Keratinocyte (primary cell): ENCODE measurements at regions not wholly inside any gene's neighbourhood (a gene's known extent, or its start where the extent isn't known, plus 50 kb on each side); places are given as distances from the start of the nearest gene placed in this dataset.

Experiments used
- DNase-seq: peaks from one replicate; pipeline ENCODE4 v3.0.0-alpha.2; 2011; ENCODE audit warnings: low read depth, missing footprints, low spot score
- FAIRE-seq: peaks from 2 replicates; lab custom pipeline; 2011; peaks lifted over from hg19 to GRCh38; lab: Jason Lieb, UNC
- H2AFZ ChIP-seq: 2 replicates; pipeline ENCODE4 v1.6.0; 2012; ENCODE audit warnings: low read length, control low read depth, inconsistent platforms; ENCODE audit not compliant: control insufficient read depth
- H3K27ac ChIP-seq: 2 replicates; pipeline ENCODE4 v1.5.1; 2011; ENCODE audit warnings: low read length; ENCODE audit not compliant: control insufficient read depth, insufficient read depth
- H3K27me3 ChIP-seq: 3 replicates; pipeline ENCODE4 v1.6.0; 2011; ENCODE audit warnings: low read length; ENCODE audit not compliant: control insufficient read depth, insufficient read depth; ENCODE audit errors: extremely low read depth
- H3K36me3 ChIP-seq, 2 experiments: 2 replicates in 1 of 2; 3 replicates in 1 of 2; pipeline ENCODE4 v1.5.1; 2011; ENCODE audit warnings: low read length in 2 of 2, mild to moderate bottlenecking in 1 of 2; ENCODE audit not compliant: control insufficient read depth in 2 of 2, insufficient read depth in 2 of 2; ENCODE audit errors: extremely low read depth in 1 of 2
- H3K4me1 ChIP-seq: 3 replicates; pipeline ENCODE4 v1.5.1; 2011; ENCODE audit warnings: low read length; ENCODE audit not compliant: control insufficient read depth, insufficient read depth; ENCODE audit errors: extremely low read depth
- H3K4me2 ChIP-seq: 3 replicates; pipeline ENCODE4 v1.6.0; 2011; ENCODE audit warnings: low read depth, low read length; ENCODE audit not compliant: control insufficient read depth, insufficient read depth; ENCODE audit errors: extremely low read depth
- H3K4me3 ChIP-seq, 3 experiments: fragments of 200-600 bp in 1 of 3; sonication (generic) in 1 of 3; 2 replicates in 2 of 3; 3 replicates in 1 of 3; pipeline ENCODE4 v1.5.1; 2011 to 2016; ENCODE audit warnings: low read length in 3 of 3, mild to moderate bottlenecking in 3 of 3, control low read depth in 2 of 3, inconsistent platforms in 1 of 3, low read depth in 1 of 3, mixed read lengths in 1 of 3, mixed run types in 1 of 3, moderate library complexity in 1 of 3; ENCODE audit not compliant: control insufficient read depth in 2 of 3, insufficient read depth in 2 of 3; ENCODE audit errors: extremely low read depth in 1 of 3
- H3K79me2 ChIP-seq: 2 replicates; pipeline ENCODE4 v1.6.0; 2012; ENCODE audit warnings: low read length; ENCODE audit not compliant: control insufficient read depth, insufficient read depth
- H3K9ac ChIP-seq: 3 replicates; pipeline ENCODE4 v1.6.0; 2011; ENCODE audit warnings: low read length; ENCODE audit not compliant: control insufficient read depth, insufficient read depth; ENCODE audit errors: extremely low read depth
- H3K9me1 ChIP-seq: 3 replicates; pipeline ENCODE4 v1.6.0; 2011; ENCODE audit warnings: low read length; ENCODE audit not compliant: control insufficient read depth, insufficient read depth; ENCODE audit errors: extremely low read depth
- H3K9me3 ChIP-seq: 2 replicates; pipeline ENCODE4 v1.5.1; 2012; ENCODE audit warnings: low read depth, low read length; ENCODE audit not compliant: control insufficient read depth
- H4K20me1 ChIP-seq: 3 replicates; pipeline ENCODE4 v1.6.0; 2011; ENCODE audit warnings: low read length; ENCODE audit not compliant: control insufficient read depth, insufficient read depth; ENCODE audit errors: extremely low read depth
- EZH2 ChIP-seq: IDR thresholded peaks from one replicate; pipeline ENCODE4 v1.6.1; 2012; ENCODE audit warnings: inconsistent platforms, mild to moderate bottlenecking, low read length, moderate library complexity
- dilution Hi-C: fragments of 300-500 bp; cut with MboI; formaldehyde crosslinking; loops from one replicate; pipeline ENCODE4 v1.7.0; 2020; ENCODE audit warnings: low sequenced_read_pairs; ENCODE audit not compliant: extremely low pct_ligation_motif_present
- TF ChIP-seq, protein P1 (sequence below), 3 experiments: IDR thresholded peaks in 1 of 3; conservative IDR thresholded peaks in 1 of 3; optimal IDR thresholded peaks in 1 of 3; 2 replicates in 2 of 3; 3 replicates in 1 of 3; pipeline versions ENCODE3 to v1.5.1; 2011; ENCODE audit warnings: low read length in 3 of 3, mild to moderate bottlenecking in 3 of 3, moderate library complexity in 2 of 3, control low read depth in 1 of 3, inconsistent platforms in 1 of 3; ENCODE audit not compliant: insufficient read depth in 2 of 3; ENCODE audit errors: extremely low read depth in 1 of 3

- FAIRE-seq = no peak
- no peaks in the 10 kb centered on the region for H3K79me2 ChIP-seq
- no peaks in the 10 kb centered on the region for H3K9me3 ChIP-seq
- H4K20me1 ChIP-seq = no peaks in the 10 kb centered on the region
- no peak overlapping the region for H3K9ac ChIP-seq
- H3K27ac ChIP-seq = no peak overlapping the region
- TF ChIP-seq, protein P1, sequence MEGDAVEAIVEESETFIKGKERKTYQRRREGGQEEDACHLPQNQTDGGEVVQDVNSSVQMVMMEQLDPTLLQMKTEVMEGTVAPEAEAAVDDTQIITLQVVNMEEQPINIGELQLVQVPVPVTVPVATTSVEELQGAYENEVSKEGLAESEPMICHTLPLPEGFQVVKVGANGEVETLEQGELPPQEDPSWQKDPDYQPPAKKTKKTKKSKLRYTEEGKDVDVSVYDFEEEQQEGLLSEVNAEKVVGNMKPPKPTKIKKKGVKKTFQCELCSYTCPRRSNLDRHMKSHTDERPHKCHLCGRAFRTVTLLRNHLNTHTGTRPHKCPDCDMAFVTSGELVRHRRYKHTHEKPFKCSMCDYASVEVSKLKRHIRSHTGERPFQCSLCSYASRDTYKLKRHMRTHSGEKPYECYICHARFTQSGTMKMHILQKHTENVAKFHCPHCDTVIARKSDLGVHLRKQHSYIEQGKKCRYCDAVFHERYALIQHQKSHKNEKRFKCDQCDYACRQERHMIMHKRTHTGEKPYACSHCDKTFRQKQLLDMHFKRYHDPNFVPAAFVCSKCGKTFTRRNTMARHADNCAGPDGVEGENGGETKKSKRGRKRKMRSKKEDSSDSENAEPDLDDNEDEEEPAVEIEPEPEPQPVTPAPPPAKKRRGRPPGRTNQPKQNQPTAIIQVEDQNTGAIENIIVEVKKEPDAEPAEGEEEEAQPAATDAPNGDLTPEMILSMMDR (optimal IDR thresholded peaks at IDR 0.05 in 1 of 3, IDR thresholded peaks at IDR 0.05 in 1 of 3, conservative IDR thresholded peaks at IDR 0.05 in 1 of 3; ENCODE audit: extremely low read depth in 1 of 3, insufficient read depth in 2 of 3, low read length in 3 of 3) = no peak
- no peak for TF ChIP-seq EZH2
- H3K4me3 ChIP-seq = no peak overlapping the region
- no peaks in the 10 kb centered on the region for H3K36me3 ChIP-seq
- no peaks in the 10 kb centered on the region for H3K4me1 ChIP-seq
- H3K9me1 ChIP-seq = no peaks in the 10 kb centered on the region
- H2AFZ ChIP-seq = no peak overlapping the region
- H3K4me2 ChIP-seq = no peak overlapping the region
- dilution Hi-C loops = no loop called here
- H3K27me3 ChIP-seq = peaks cover 7% of the 10 kb centered on the region
- DNase-seq = no peak
Observed at GRCh38 chr1:10865518-10866320, 69.3 kb upstream of the CASZ1 start.

GRCh38 chr1:10866321-10867093, 70.1 kb upstream of the CASZ1 start:
- H3K9me3 ChIP-seq = no peaks in the 10 kb centered on the region
- no peak for TF ChIP-seq EZH2
- no peaks in the 10 kb centered on the region for H3K36me3 ChIP-seq
- peak overlapping the region in 2 of 3 experiments; percentile 22 to 36 for H3K4me3 ChIP-seq
- DNase-seq (no peak), FAIRE-seq (no peak)
- peaks cover 7% of the 10 kb centered on the region for H3K27me3 ChIP-seq
- no peak overlapping the region for H3K9ac ChIP-seq
- H3K4me1 ChIP-seq = no peaks in the 10 kb centered on the region
- H3K4me2 ChIP-seq = peak overlapping the region; percentile 53
- no peak overlapping the region for H3K27ac ChIP-seq
- dilution Hi-C loops = no loop called here
- H2AFZ ChIP-seq = peak overlapping the region; percentile 31
- H3K9me1 ChIP-seq = no peaks in the 10 kb centered on the region
- H3K79me2 ChIP-seq = no peaks in the 10 kb centered on the region
- H4K20me1 ChIP-seq = no peaks in the 10 kb centered on the region
